HEK293 (cell line): ENCODE measurements at regions not wholly inside any gene's neighbourhood (a gene's known extent, or its start where the extent isn't known, plus 50 kb on each side); places are given as distances from the start of the nearest gene placed in this dataset.

Experiments
- CTCF ChIA-PET: fragments of 350-600 bp; formaldehyde crosslinking; extraction: SDS; loops from one replicate; lab custom pipeline; 2021; ENCODE audit warnings: antibody characterized with exemption; lab: Yijun Ruan, JAX
- POLR2A ChIA-PET: fragments of 300-600 bp; formaldehyde crosslinking; extraction: SDS; loops from one replicate; lab custom pipeline; 2020; ENCODE audit warnings: antibody characterized with exemption, inconsistent platforms; lab: Yijun Ruan, JAX
- H3K27ac ChIP-seq: fragments of 200-500 bp; sonication (Bioruptor generic); 2 replicates; pipeline ENCODE4 v1.5.1; 2014; ENCODE audit warnings: low read depth, low read length, control low read depth, inconsistent platforms; ENCODE audit errors: extremely low read depth
- H3K36me3 ChIP-seq, 2 experiments: fragments of 200-500 bp in 1 of 2; sonication (Bioruptor generic) in 1 of 2; 1 replicate in 1 of 2; 2 replicates in 1 of 2; pipeline ENCODE4 v1.5.1; 2014 to 2017; ENCODE audit warnings: inconsistent platforms in 2 of 2, low read length in 2 of 2; ENCODE audit not compliant: control insufficient read depth in 2 of 2, insufficient read depth in 1 of 2
- H3K4me1 ChIP-seq: fragments of 200-500 bp; sonication (Bioruptor generic); 2 replicates; pipeline ENCODE4 v1.5.1; 2014; ENCODE audit warnings: mild to moderate bottlenecking, low read length, inconsistent platforms; ENCODE audit not compliant: control insufficient read depth, insufficient read depth
- H3K4me3 ChIP-seq: 2 replicates; pipeline ENCODE4 v1.5.1; 2011; ENCODE audit warnings: low read depth, mild to moderate bottlenecking, control low read depth, low read length, moderate library complexity
- H3K9me3 ChIP-seq: fragments of 200-500 bp; sonication (Bioruptor generic); 2 replicates; pipeline ENCODE4 v1.5.1; 2014; ENCODE audit warnings: low read depth, low read length, inconsistent platforms; ENCODE audit not compliant: control insufficient read depth, insufficient read depth
- BCL11B ChIP-seq: fragments of 450-650 bp; formaldehyde crosslinking; IDR thresholded peaks from 2 replicates; pipeline ENCODE4 v1.5.1; 2016; ENCODE audit warnings: low read depth, missing biosample characterization, missing genetic modification characterization
- HIC1 ChIP-seq: fragments of 450-650 bp; formaldehyde crosslinking; IDR thresholded peaks from 2 replicates; pipeline ENCODE4 v1.5.1; 2016; ENCODE audit warnings: missing biosample characterization, missing genetic modification characterization
- KLF10 ChIP-seq: fragments of 450-650 bp; IDR thresholded peaks from 2 replicates; pipeline ENCODE4 v1.5.1; 2018; ENCODE audit warnings: missing biosample characterization, mild to moderate bottlenecking, missing genetic modification characterization
- KLF8 ChIP-seq: fragments of 450-650 bp; formaldehyde crosslinking; IDR thresholded peaks from 2 replicates; pipeline ENCODE4 v1.5.1; 2016; ENCODE audit warnings: missing biosample characterization, missing genetic modification characterization
- MYNN ChIP-seq: fragments of 450-650 bp; formaldehyde crosslinking; IDR thresholded peaks from 2 replicates; pipeline ENCODE4 v1.5.1; 2016; ENCODE audit warnings: missing biosample characterization, missing genetic modification characterization, borderline replicate concordance
- ZBTB1 ChIP-seq: fragments of 450-650 bp; formaldehyde crosslinking; IDR thresholded peaks from 2 replicates; pipeline ENCODE4 v1.5.1; 2016; ENCODE audit warnings: missing biosample characterization, missing genetic modification characterization
- ZBTB11 ChIP-seq: fragments of 450-650 bp; formaldehyde crosslinking; conservative IDR thresholded peaks from 2 replicates; pipeline ENCODE4 v1.5.1; 2016; ENCODE audit warnings: low read depth, missing biosample characterization, missing genetic modification characterization
- ZFP69B ChIP-seq: fragments of 450-650 bp; formaldehyde crosslinking; IDR thresholded peaks from 2 replicates; pipeline ENCODE4 v1.5.1; 2016; ENCODE audit warnings: missing biosample characterization, missing genetic modification characterization
- ZNF138 ChIP-seq: fragments of 450-650 bp; formaldehyde crosslinking; IDR thresholded peaks from 2 replicates; pipeline ENCODE4 v1.5.1; 2016; ENCODE audit warnings: missing biosample characterization, missing genetic modification characterization, borderline replicate concordance
- ZNF19 ChIP-seq: fragments of 450-650 bp; formaldehyde crosslinking; IDR thresholded peaks from 2 replicates; pipeline ENCODE4; 2016; ENCODE audit warnings: missing biosample characterization, missing genetic modification characterization, low read depth
- ZNF274 ChIP-seq, 2 experiments: fragments of 200-500 bp in 1 of 2; fragments of 450-650 bp in 1 of 2; sonication (Bioruptor generic) in 1 of 2; formaldehyde crosslinking in 1 of 2; IDR thresholded peaks; 2 replicates each; pipeline versions ENCODE4 v1.5.1 to v1.6.1; 2014 to 2016; ENCODE audit warnings: borderline replicate concordance in 1 of 2, inconsistent platforms in 1 of 2, low read length in 1 of 2, missing biosample characterization in 1 of 2, missing genetic modification characterization in 1 of 2
- ZNF335 ChIP-seq: fragments of 450-650 bp; formaldehyde crosslinking; conservative IDR thresholded peaks from 2 replicates; pipeline ENCODE4 v1.5.1; 2016; ENCODE audit warnings: missing biosample characterization, missing genetic modification characterization
- ZNF341 ChIP-seq: fragments of 450-650 bp; formaldehyde crosslinking; IDR thresholded peaks from 2 replicates; pipeline ENCODE4; 2016; ENCODE audit warnings: low read depth, missing biosample characterization, missing genetic modification characterization
- ZNF350 ChIP-seq: fragments of 450-650 bp; formaldehyde crosslinking; IDR thresholded peaks from 2 replicates; pipeline ENCODE4 v1.5.0; 2017; ENCODE audit warnings: missing biosample characterization, mild to moderate bottlenecking, missing genetic modification characterization
- ZNF354C ChIP-seq: fragments of 450-650 bp; formaldehyde crosslinking; IDR thresholded peaks from 2 replicates; pipeline ENCODE4 v1.5.1; 2016; ENCODE audit warnings: missing biosample characterization, missing genetic modification characterization, low read depth, borderline replicate concordance
- ZNF362 ChIP-seq: fragments of 450-650 bp; formaldehyde crosslinking; IDR thresholded peaks from 2 replicates; pipeline ENCODE4 v1.5.1; 2016; ENCODE audit warnings: missing biosample characterization, missing genetic modification characterization
- ZNF416 ChIP-seq: fragments of 450-650 bp; formaldehyde crosslinking; IDR thresholded peaks from 2 replicates; pipeline ENCODE4 v1.5.1; 2016; ENCODE audit warnings: missing biosample characterization, missing genetic modification characterization
- ZNF433 ChIP-seq: fragments of 450-650 bp; formaldehyde crosslinking; IDR thresholded peaks from 2 replicates; pipeline ENCODE4 v1.5.1; 2016; ENCODE audit warnings: missing biosample characterization, missing genetic modification characterization, low read depth
- ZNF473 ChIP-seq: fragments of 450-650 bp; formaldehyde crosslinking; IDR thresholded peaks from 2 replicates; pipeline ENCODE4 v1.5.1; 2017; ENCODE audit warnings: missing biosample characterization, missing genetic modification characterization
- ZNF521 ChIP-seq: fragments of 450-650 bp; formaldehyde crosslinking; IDR thresholded peaks from 2 replicates; pipeline ENCODE4 v1.5.1; 2017; ENCODE audit warnings: missing biosample characterization, mild to moderate bottlenecking, missing genetic modification characterization
- ZNF621 ChIP-seq: fragments of 450-650 bp; formaldehyde crosslinking; IDR thresholded peaks from 2 replicates; pipeline ENCODE4 v1.5.1; 2017; ENCODE audit warnings: missing biosample characterization, missing genetic modification characterization
- ZNF624 ChIP-seq: fragments of 450-650 bp; formaldehyde crosslinking; IDR thresholded peaks from 2 replicates; pipeline ENCODE4 v1.5.1; 2017; ENCODE audit warnings: missing biosample characterization, missing genetic modification characterization
- ZNF785 ChIP-seq: fragments of 450-650 bp; formaldehyde crosslinking; IDR thresholded peaks from 2 replicates; pipeline ENCODE4 v1.5.1; 2016; ENCODE audit warnings: missing biosample characterization, missing genetic modification characterization

- no peak for TF ChIP-seq ZNF624 (tag by site-specific recombination)
- no peak for TF ChIP-seq ZBTB11
- no peak for TF ChIP-seq ZFP69B (tag by site-specific recombination)
- TF ChIP-seq, all 188 proteins: peak for 0
These were observed 259.4 kb upstream of the STXBP5 start (continued) for GRCh38 chr6:146944809-146945208.

- Histone ChIP-seq H3K36me3 (no peaks in the 10 kb centered on the region), H3K4me3 (no peak overlapping the region), H3K4me1 (no peaks in the 10 kb centered on the region)
- TF ChIP-seq ZNF416 (tag by site-specific recombination) (no peak), KLF10 (tag by site-specific recombination) (no peak), ZNF350 (tag by site-specific recombination) (no peak), KLF8 (tag by site-specific recombination) (no peak), ZNF521 (tag by site-specific recombination) (no peak), MYNN (tag by site-specific recombination) (no peak), ZNF274 (IDR thresholded peaks at IDR 0.05; ENCODE audit: low read length) (no peak), ZNF274 (tag by site-specific recombination; IDR thresholded peaks at IDR 0.05; ENCODE audit: borderline replicate concordance) (no peak)
- TF ChIP-seq, all 188 proteins: peak for 0
- Histone ChIP-seq H3K9me3 (no peaks in the 10 kb centered on the region), H3K27ac (no peak overlapping the region)
- CTCF ChIA-PET = no interaction called here
- POLR2A ChIA-PET = no interaction called here
These were observed 257.7 kb upstream of the STXBP5 start for GRCh38 chr6:146946559-146946958.

GRCh38 chr6:146948790-146949342 lies 255.4 kb upstream of the STXBP5 start:
- no peak for TF ChIP-seq ZNF19 (tag by site-specific recombination)
- no peak for TF ChIP-seq ZNF362 (tag by site-specific recombination)
- no peak for TF ChIP-seq ZNF621 (tag by site-specific recombination)
- TF ChIP-seq ZNF433 (tag by site-specific recombination) = no peak
- no peak for TF ChIP-seq HIC1
- TF ChIP-seq ZNF354C (tag by site-specific recombination) = no peak
- TF ChIP-seq ZNF138 (tag by site-specific recombination) = no peak
- TF ChIP-seq ZNF335 (tag by site-specific recombination) = no peak
- no peak for TF ChIP-seq ZNF473 (tag by site-specific recombination)
- no peak for TF ChIP-seq ZNF785 (tag by site-specific recombination)
- no peak for TF ChIP-seq ZBTB1 (tag by site-specific recombination)
- no peak for TF ChIP-seq BCL11B (tag by site-specific recombination)
- TF ChIP-seq ZNF341 (tag by site-specific recombination) = no peak
- Histone ChIP-seq H3K9me3 (no peaks in the 10 kb centered on the region), H3K36me3 (no peaks in the 10 kb centered on the region), H3K4me3 (no peak overlapping the region), H3K27ac (no peak overlapping the region), H3K4me1 (no peaks in the 10 kb centered on the region)
- POLR2A ChIA-PET = no interaction called here
- CTCF ChIA-PET = no interaction called here
